Osteocyte (in vitro differentiated cells): ENCODE measurements at regions not wholly inside any gene's neighbourhood (a gene's known extent, or its start where the extent isn't known, plus 50 kb on each side); places are given as distances from the start of the nearest gene placed in this dataset.

Source experiments
- DNase-seq: peaks from one replicate; pipeline ENCODE4 v3.0.0; 2021; ENCODE audit warnings: mixed read lengths; ENCODE audit not compliant: unreplicated experiment; ENCODE audit errors: extremely low spot score
- H3K27ac Mint-ChIP-seq: one replicate; pipeline ENCODE4 v1.8.0; 2021; ENCODE audit warnings: mild to moderate bottlenecking, mixed read lengths; ENCODE audit not compliant: unreplicated experiment
- H3K27me3 Mint-ChIP-seq: one replicate; pipeline ENCODE4 v1.8.0; 2021; ENCODE audit warnings: mixed read lengths; ENCODE audit not compliant: unreplicated experiment
- H3K36me3 Mint-ChIP-seq: one replicate; pipeline ENCODE4 v1.8.0; 2021; ENCODE audit warnings: mixed read lengths; ENCODE audit not compliant: unreplicated experiment
- H3K4me1 Mint-ChIP-seq: one replicate; pipeline ENCODE4 v1.8.0; 2021; ENCODE audit warnings: mixed read lengths; ENCODE audit not compliant: unreplicated experiment
- H3K4me3 Mint-ChIP-seq: one replicate; pipeline ENCODE4 v1.8.0; 2021; ENCODE audit warnings: mild to moderate bottlenecking, moderate library complexity, mixed read lengths; ENCODE audit not compliant: unreplicated experiment
- H3K9me3 Mint-ChIP-seq: one replicate; pipeline ENCODE4 v1.8.0; 2021; ENCODE audit warnings: mixed read lengths; ENCODE audit not compliant: unreplicated experiment
- CTCF ChIP-seq: fragments of 200-600 bp; sonication (generic); IDR thresholded peaks from 2 replicates; pipeline ENCODE4 v1.5.0; 2021; ENCODE audit warnings: antibody characterized with exemption, mild to moderate bottlenecking, moderate library complexity

GRCh38 chr5:96611946-96612345 lies 50.2 kb upstream of the CAST start:
- no peak for DNase-seq
- H3K27me3 Mint-ChIP-seq = peaks cover 2% of the 10 kb centered on the region
- no peaks in the 10 kb centered on the region for H3K9me3 Mint-ChIP-seq
- no peaks in the 10 kb centered on the region for H3K36me3 Mint-ChIP-seq
- no peak for TF ChIP-seq CTCF
- no peak overlapping the region for H3K27ac Mint-ChIP-seq
- no peak overlapping the region for H3K4me3 Mint-ChIP-seq
- H3K4me1 Mint-ChIP-seq = peaks cover 10% of the 10 kb centered on the region
